ENCODE measurements at regions not wholly inside any gene's neighbourhood (a gene's known extent, or its start where the extent isn't known, plus 50 kb on each side); places are given as distances from the start of the nearest gene placed in this dataset.
A peak's percentile ranks its signal among the peaks of the same experiment; 100 is the strongest.

DNA sequence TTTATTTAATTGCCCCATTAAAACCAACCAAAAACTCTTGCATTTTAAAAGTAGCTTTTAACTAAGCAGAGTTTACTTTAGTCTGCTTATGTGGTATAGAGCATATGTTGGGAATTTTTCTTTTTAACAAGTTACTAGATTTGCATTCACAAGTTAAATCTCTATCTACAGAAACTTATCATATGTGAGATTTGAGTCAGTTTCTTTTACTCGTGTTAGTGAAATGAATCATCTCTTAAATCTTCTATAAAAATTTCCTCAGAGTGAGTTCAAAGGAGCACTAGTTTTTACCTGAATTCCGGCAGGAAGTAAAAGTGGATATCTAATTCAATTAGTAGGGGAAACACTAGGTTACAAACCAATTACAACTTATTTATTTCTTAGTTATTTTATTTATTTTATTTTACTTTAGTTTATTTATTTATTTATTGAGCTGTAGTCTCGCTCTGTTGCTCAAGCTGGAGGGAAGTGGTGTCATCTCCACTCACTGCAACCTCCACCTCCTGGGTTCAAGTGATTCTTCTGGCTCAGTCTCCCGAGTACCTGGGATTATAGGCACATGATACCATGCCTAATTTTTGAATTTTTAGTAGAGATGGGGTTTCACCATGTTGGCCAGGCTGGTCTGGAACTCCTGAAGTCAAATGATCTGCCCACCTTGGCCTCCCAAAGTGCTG lies 1609.6 kb upstream of the B3GALT2 start:
- H3K27ac ChIP-seq (ENCODE audit: low read depth, low read length, poor library complexity, severe bottlenecking): no peak overlapping the region
- no peaks in the 10 kb centered on the region for H3K36me3 ChIP-seq (ENCODE audit: insufficient read depth, low read length)
- no peak overlapping the region for H3K4me2 ChIP-seq (ENCODE audit: low read length)
- no peak overlapping the region for H3K4me3 ChIP-seq (ENCODE audit: low read depth, low read length, poor library complexity, severe bottlenecking)
- no peaks in the 10 kb centered on the region for H3K27me3 ChIP-seq (ENCODE audit: insufficient read depth, low read length)
- H2AFZ ChIP-seq (ENCODE audit: low read length): peak overlapping the region; percentile 70; the same call in 1 of the 2 replicates
- no peaks in the 10 kb centered on the region for H4K20me1 ChIP-seq (ENCODE audit: insufficient read depth, low read length)
- H3K4me1 ChIP-seq (ENCODE audit: insufficient read depth, low read length, severe bottlenecking): peaks cover 8% of the 10 kb centered on the region
- H3K9me2 ChIP-seq (ENCODE audit: low read depth, low read length): no peaks in the 10 kb centered on the region
- no peaks in the 10 kb centered on the region; the same call in 1 of the 2 replicates for H3K79me2 ChIP-seq (ENCODE audit: insufficient read depth, low read length)
- H3K9ac ChIP-seq (ENCODE audit: low read length): no peak overlapping the region
- no peaks in the 10 kb centered on the region for H3F3A ChIP-seq (ENCODE audit: insufficient read depth, low read length)
- TF ChIP-seq EZH2 (IDR thresholded peaks at IDR 0.05; ENCODE audit: borderline replicate concordance, low read length) (no peak), CTCF (IDR thresholded peaks at IDR 0.05; ENCODE audit: low read length) (no peak)
- peaks cover 5% of the 10 kb centered on the region; the same call in 1 of the 2 replicates for H3K9me3 ChIP-seq (ENCODE audit: low read length)

GRCh38 chr1:194787001-194787400 lies 1600.6 kb upstream of the B3GALT2 start:
- H3K36me3 ChIP-seq (ENCODE audit: insufficient read depth, low read length): no peaks in the 10 kb centered on the region
- no peak overlapping the region for H3K27ac ChIP-seq (ENCODE audit: low read depth, low read length, poor library complexity, severe bottlenecking)
- peak overlapping the region; percentile 79; the same call in 1 of the 2 replicates for H2AFZ ChIP-seq (ENCODE audit: low read length)
- no peaks in the 10 kb centered on the region for H3K79me2 ChIP-seq (ENCODE audit: insufficient read depth, low read length)
- no peak overlapping the region for H3K4me3 ChIP-seq (ENCODE audit: low read depth, low read length, poor library complexity, severe bottlenecking)
- TF ChIP-seq CTCF (IDR thresholded peaks at IDR 0.05; ENCODE audit: low read length): no peak
- TF ChIP-seq EZH2 (IDR thresholded peaks at IDR 0.05; ENCODE audit: borderline replicate concordance, low read length): no peak
- H3K4me1 ChIP-seq (ENCODE audit: insufficient read depth, low read length, severe bottlenecking): no peaks in the 10 kb centered on the region
- no peaks in the 10 kb centered on the region for H4K20me1 ChIP-seq (ENCODE audit: insufficient read depth, low read length)
- no peaks in the 10 kb centered on the region for H3K9me2 ChIP-seq (ENCODE audit: low read depth, low read length)
- H3K9me3 ChIP-seq (ENCODE audit: low read length): peaks cover 1% of the 10 kb centered on the region; the same call in 1 of the 2 replicates
- no peak overlapping the region for H3K4me2 ChIP-seq (ENCODE audit: low read length)
- H3K27me3 ChIP-seq (ENCODE audit: insufficient read depth, low read length): no peaks in the 10 kb centered on the region
- H3F3A ChIP-seq (ENCODE audit: insufficient read depth, low read length): no peaks in the 10 kb centered on the region
- no peak overlapping the region for H3K9ac ChIP-seq (ENCODE audit: low read length)

GRCh38 chr1:194786027-194786426 lies 1599.6 kb upstream of the B3GALT2 start:
- Histone ChIP-seq H3K27me3 (ENCODE audit: insufficient read depth, low read length) (no peaks in the 10 kb centered on the region), H3K4me1 (ENCODE audit: insufficient read depth, low read length, severe bottlenecking) (no peaks in the 10 kb centered on the region), H3K9me3 (ENCODE audit: low read length) (no peaks in the 10 kb centered on the region), H3K9ac (ENCODE audit: low read length) (no peak overlapping the region), H4K20me1 (ENCODE audit: insufficient read depth, low read length) (no peaks in the 10 kb centered on the region), H3K4me2 (ENCODE audit: low read length) (no peak overlapping the region), H3K79me2 (ENCODE audit: insufficient read depth, low read length) (no peaks in the 10 kb centered on the region), H3F3A (ENCODE audit: insufficient read depth, low read length) (no peaks in the 10 kb centered on the region), H3K4me3 (ENCODE audit: low read depth, low read length, poor library complexity, severe bottlenecking) (no peak overlapping the region), H3K36me3 (ENCODE audit: insufficient read depth, low read length) (no peaks in the 10 kb centered on the region), H3K27ac (ENCODE audit: low read depth, low read length, poor library complexity, severe bottlenecking) (no peak overlapping the region), H2AFZ (ENCODE audit: low read length) (no peak overlapping the region), H3K9me2 (ENCODE audit: low read depth, low read length) (no peaks in the 10 kb centered on the region)
- no peak for TF ChIP-seq CTCF (IDR thresholded peaks at IDR 0.05; ENCODE audit: low read length)
- TF ChIP-seq EZH2 (IDR thresholded peaks at IDR 0.05; ENCODE audit: borderline replicate concordance, low read length): no peak
